Liver (tissue), 3 donors: ENCODE measurements at regions not wholly inside any gene's neighbourhood (a gene's known extent, or its start where the extent isn't known, plus 50 kb on each side); places are given as distances from the start of the nearest gene placed in this dataset.

Experiments
- ATF3 ChIP-seq: IDR thresholded peaks from 2 replicates; pipeline ENCODE4 v1.6.1; 2016; ENCODE audit warnings: antibody characterized with exemption
- CTCF ChIP-seq: fragments of 150-350 bp; IDR thresholded peaks from 2 replicates; pipeline ENCODE4 v1.5.1; 2017; ENCODE audit warnings: improper control_type of control experiment, low read depth, low read length; ENCODE audit not compliant: missing input control
- HNF4A ChIP-seq, 2 donors: conservative IDR thresholded peaks; 2 replicates each; pipeline ENCODE4 v1.6.1; 2016; ENCODE audit warnings: antibody characterized with exemption in 2 of 2, mild to moderate bottlenecking in 2 of 2
- RAD21 ChIP-seq, 2 donors: IDR thresholded peaks; 2 replicates each; pipeline ENCODE4 v1.6.1; 2016; ENCODE audit warnings: antibody characterized with exemption in 2 of 2, mild to moderate bottlenecking in 2 of 2
- donor health status: healthy.
- donor health status: healthy.

GRCh38 chr2:120498121-120498520 is 152.2 kb downstream of the INHBB start:
- TF ChIP-seq HNF4A (conservative IDR thresholded peaks at IDR 0.05), result no peak
- TF ChIP-seq CTCF, result no peak
- no peak for TF ChIP-seq ATF3
- no peak for TF ChIP-seq RAD21 (IDR thresholded peaks at IDR 0.05)
